PC-3 (cell line): ENCODE measurements at regions not wholly inside any gene's neighbourhood (a gene's known extent, or its start where the extent isn't known, plus 50 kb on each side); places are given as distances from the start of the nearest gene placed in this dataset.

Source experiments
- ATAC-seq: fragments of 200-7000 bp; cut with Tn5 transposase; 2 replicates; pipeline ENCODE4 v1.9.1; 2020; ENCODE audit warnings: mild to moderate bottlenecking, moderate library complexity
- BruUV-seq: library from RNA; stranded (reverse); fragments of 400-500 nt; replicated peaks from 2 replicates; lab custom pipeline; 2021; lab: Mats Ljungman, UMichigan
- CTCF ChIA-PET: fragments of 300-600 bp; sonication (Branson Sonifier 250); formaldehyde crosslinking; loops from one replicate; lab custom pipeline; 2022; ENCODE audit warnings: antibody characterized with exemption; lab: Charles Lee
- POLR2A ChIA-PET: fragments of 300-600 bp; sonication (Branson Sonifier 250); formaldehyde crosslinking; loops from one replicate; lab custom pipeline; 2022; ENCODE audit warnings: antibody characterized with exemption; ENCODE audit not compliant: unreplicated experiment; lab: Charles Lee
- DNase-seq: peaks from one replicate; pipeline ENCODE4 v3.0.0-alpha.2; 2015
- H2AFZ ChIP-seq: fragments of 300-600 bp; sonication (generic); 2 replicates; pipeline ENCODE4 v1.6.0; 2016; ENCODE audit warnings: antibody characterized with exemption, low read length
- H3F3A ChIP-seq: fragments of 300-600 bp; sonication (generic); one replicate; pipeline ENCODE4 v1.6.0; 2017; ENCODE audit warnings: antibody characterized with exemption, low read length, control low read depth, mild to moderate bottlenecking; ENCODE audit not compliant: unreplicated experiment
- H3K27ac ChIP-seq: fragments of 300-600 bp; sonication (generic); 2 replicates; pipeline ENCODE4 v1.5.1; 2016; ENCODE audit warnings: mild to moderate bottlenecking, low read length
- H3K27me3 ChIP-seq: fragments of 300-600 bp; sonication (generic); 2 replicates; pipeline ENCODE4 v1.6.1; 2016; ENCODE audit warnings: low read length, mixed read lengths
- H3K36me3 ChIP-seq: fragments of 300-600 bp; sonication (generic); 2 replicates; pipeline ENCODE4 v1.6.1; 2016; ENCODE audit warnings: low read depth, mixed run types, low read length, mixed read lengths
- H3K4me1 ChIP-seq: fragments of 300-600 bp; sonication (generic); 2 replicates; pipeline ENCODE4 v1.5.1; 2016; ENCODE audit warnings: low read length; ENCODE audit not compliant: insufficient read depth
- H3K4me2 ChIP-seq: fragments of 300-600 bp; sonication (generic); 2 replicates; pipeline ENCODE4 v1.6.0; 2016; ENCODE audit warnings: low read length
- H3K4me3 ChIP-seq: fragments of 300-600 bp; sonication (generic); 2 replicates; pipeline ENCODE4 v1.5.1; 2016; ENCODE audit warnings: mild to moderate bottlenecking, low read length, mixed read lengths
- H3K79me2 ChIP-seq: fragments of 300-600 bp; sonication (generic); 2 replicates; pipeline ENCODE4 v1.6.1; 2017; ENCODE audit warnings: low read length, mixed read lengths
- H3K9ac ChIP-seq: fragments of 300-600 bp; sonication (generic); 2 replicates; pipeline ENCODE4 v1.6.0; 2016; ENCODE audit warnings: mild to moderate bottlenecking, low read length
- H3K9me2 ChIP-seq: fragments of 300-600 bp; sonication (generic); replicated peaks from 2 replicates; pipeline ENCODE4 v1.6.1; 2016; ENCODE audit warnings: mixed run types, low read length, mixed read lengths
- H3K9me3 ChIP-seq: fragments of 300-600 bp; sonication (generic); 2 replicates; pipeline ENCODE4 v1.6.1; 2016; ENCODE audit warnings: low read length, mixed read lengths
- H4K20me1 ChIP-seq: fragments of 300-600 bp; sonication (generic); 2 replicates; pipeline ENCODE4 v1.6.1; 2016; ENCODE audit warnings: low read length, mixed read lengths
- CTCF ChIP-seq: fragments of 300-600 bp; sonication (generic); conservative IDR thresholded peaks from 2 replicates; pipeline ENCODE4 v1.5.1; 2017; ENCODE audit warnings: antibody characterized with exemption, low read depth, mild to moderate bottlenecking, low read length
- EZH2 ChIP-seq: fragments of 300-600 bp; sonication (generic); IDR thresholded peaks from one replicate; pipeline ENCODE4 v1.6.1; 2017; ENCODE audit warnings: antibody characterized with exemption, mild to moderate bottlenecking, low read length; ENCODE audit not compliant: unreplicated experiment
- EZH2phosphoT487 ChIP-seq: fragments of 300-600 bp; sonication (generic); IDR thresholded peaks from 2 replicates; pipeline ENCODE4 v1.6.1; 2018; ENCODE audit warnings: mild to moderate bottlenecking, antibody characterized with exemption, low read length, borderline replicate concordance
- intact Hi-C: fragments of 100-400 bp; cut with micrococcal nuclease; formaldehyde crosslinking; loops from 2 replicates; pipeline ENCODE4 v1.9.0; 2023

GRCh38 chr14:54047645-54048308 lies 91.2 kb upstream of the BMP4 start:
- DNase-seq (no peak), ATAC-seq (no peak)
- Histone ChIP-seq H4K20me1 (no peaks in the 10 kb centered on the region), H3K9me2 (no peaks in the 10 kb centered on the region; the same call in 1 of the 2 replicates), H3K79me2 (no peaks in the 10 kb centered on the region), H3K36me3 (no peaks in the 10 kb centered on the region), H3K4me3 (no peak overlapping the region), H3K4me1 (0 out of 2 replicates have a peak, but pooled peaks cover 6% of the 10 kb centered on the region), H3K27ac (no peak overlapping the region), H2AFZ (0 out of 2 replicates have a peak overlapping the region, but pooled peaks have one; percentile 1), H3F3A (no peaks in the 10 kb centered on the region), H3K4me2 (no peak overlapping the region), H3K9me3 (no peaks in the 10 kb centered on the region), H3K27me3 (no peaks in the 10 kb centered on the region), H3K9ac (no peak overlapping the region)
- TF ChIP-seq EZH2phosphoT487 (no peak), EZH2 (no peak), CTCF (no peak)
- ChIA-PET CTCF (no interaction called here), POLR2A (no interaction called here)
- intact Hi-C loops = no loop called here
- no TSS peak for BruUV-seq

GRCh38 chr14:54048311-54048710 lies 91.7 kb upstream of the BMP4 start:
- no peak overlapping the region for H3K27ac ChIP-seq
- ChIA-PET POLR2A (no interaction called here), CTCF (no interaction called here)
- no peaks in the 10 kb centered on the region for H3F3A ChIP-seq
- H4K20me1 ChIP-seq = no peaks in the 10 kb centered on the region
- H3K36me3 ChIP-seq = no peaks in the 10 kb centered on the region
- no peak overlapping the region for H2AFZ ChIP-seq
- no peak overlapping the region for H3K4me3 ChIP-seq
- 0 out of 2 replicates have a peak, but pooled peaks cover 9% of the 10 kb centered on the region for H3K4me1 ChIP-seq
- DNase-seq = no peak
- intact Hi-C loops = no loop called here
- no peaks in the 10 kb centered on the region for H3K27me3 ChIP-seq
- ATAC-seq = no peak
- no peak overlapping the region for H3K4me2 ChIP-seq
- H3K79me2 ChIP-seq = no peaks in the 10 kb centered on the region
- TF ChIP-seq CTCF = no peak
- no peak for TF ChIP-seq EZH2phosphoT487
- TF ChIP-seq EZH2 = no peak
- BruUV-seq = no TSS peak
- no peak overlapping the region for H3K9ac ChIP-seq
- H3K9me2 ChIP-seq = no peaks in the 10 kb centered on the region; the same call in 1 of the 2 replicates
- H3K9me3 ChIP-seq = no peaks in the 10 kb centered on the region

GRCh38 chr14:54048736-54049135 lies 92.1 kb upstream of the BMP4 start:
- BruUV-seq = no TSS peak
- Histone ChIP-seq H3K9me2 (no peaks in the 10 kb centered on the region; the same call in 1 of the 2 replicates), H3K9me3 (no peaks in the 10 kb centered on the region), H3K4me2 (no peak overlapping the region), H3F3A (no peaks in the 10 kb centered on the region), H3K27me3 (no peaks in the 10 kb centered on the region), H3K4me3 (no peak overlapping the region), H3K27ac (no peak overlapping the region), H4K20me1 (no peaks in the 10 kb centered on the region), H3K36me3 (no peaks in the 10 kb centered on the region), H3K9ac (no peak overlapping the region), H2AFZ (no peak overlapping the region), H3K79me2 (no peaks in the 10 kb centered on the region), H3K4me1 (0 out of 2 replicates have a peak, but pooled peaks cover 9% of the 10 kb centered on the region)
- TF ChIP-seq EZH2phosphoT487 (no peak), EZH2 (no peak), CTCF (no peak)
- ChIA-PET CTCF (no interaction called here), POLR2A (no interaction called here)
- DNase-seq = no peak
- intact Hi-C loops = no loop called here
- no peak for ATAC-seq
